ENCODE measurements at regions not wholly inside any gene's neighbourhood (a gene's known extent, or its start where the extent isn't known, plus 50 kb on each side); places are given as distances from the start of the nearest gene placed in this dataset.

DNA sequence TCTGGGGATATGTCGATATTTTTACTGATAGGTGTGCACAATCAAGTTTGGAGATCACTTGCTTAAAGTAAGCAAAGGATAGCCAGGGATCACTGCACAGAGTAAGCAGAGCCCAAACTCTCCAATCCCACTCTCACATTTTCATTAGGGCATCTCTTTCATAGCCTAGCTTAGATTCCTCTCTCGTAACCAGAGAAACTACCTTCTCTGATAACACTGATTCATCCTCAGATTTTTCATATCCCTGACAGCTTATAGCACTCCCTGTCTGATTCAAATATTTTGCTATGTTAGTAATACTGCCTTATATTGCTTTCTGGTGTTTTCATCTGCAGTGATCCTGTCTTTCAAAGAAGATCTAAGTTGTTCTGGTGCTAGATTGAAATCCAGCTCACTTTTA, 123.7 kb downstream of the CBLL2 start:
- TF ChIP-seq PTBP1 (IDR thresholded peaks at IDR 0.05; ENCODE audit: low read depth, low read length), result no peak
- TF ChIP-seq, protein P1, sequence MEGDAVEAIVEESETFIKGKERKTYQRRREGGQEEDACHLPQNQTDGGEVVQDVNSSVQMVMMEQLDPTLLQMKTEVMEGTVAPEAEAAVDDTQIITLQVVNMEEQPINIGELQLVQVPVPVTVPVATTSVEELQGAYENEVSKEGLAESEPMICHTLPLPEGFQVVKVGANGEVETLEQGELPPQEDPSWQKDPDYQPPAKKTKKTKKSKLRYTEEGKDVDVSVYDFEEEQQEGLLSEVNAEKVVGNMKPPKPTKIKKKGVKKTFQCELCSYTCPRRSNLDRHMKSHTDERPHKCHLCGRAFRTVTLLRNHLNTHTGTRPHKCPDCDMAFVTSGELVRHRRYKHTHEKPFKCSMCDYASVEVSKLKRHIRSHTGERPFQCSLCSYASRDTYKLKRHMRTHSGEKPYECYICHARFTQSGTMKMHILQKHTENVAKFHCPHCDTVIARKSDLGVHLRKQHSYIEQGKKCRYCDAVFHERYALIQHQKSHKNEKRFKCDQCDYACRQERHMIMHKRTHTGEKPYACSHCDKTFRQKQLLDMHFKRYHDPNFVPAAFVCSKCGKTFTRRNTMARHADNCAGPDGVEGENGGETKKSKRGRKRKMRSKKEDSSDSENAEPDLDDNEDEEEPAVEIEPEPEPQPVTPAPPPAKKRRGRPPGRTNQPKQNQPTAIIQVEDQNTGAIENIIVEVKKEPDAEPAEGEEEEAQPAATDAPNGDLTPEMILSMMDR (IDR thresholded peaks at IDR 0.05 in 2 of 3, conservative IDR thresholded peaks at IDR 0.05 in 1 of 3; ENCODE audit: insufficient read depth in 2 of 3, low read depth in 1 of 3, low read length in 3 of 3), result no peak
- TF ChIP-seq, protein P2, sequence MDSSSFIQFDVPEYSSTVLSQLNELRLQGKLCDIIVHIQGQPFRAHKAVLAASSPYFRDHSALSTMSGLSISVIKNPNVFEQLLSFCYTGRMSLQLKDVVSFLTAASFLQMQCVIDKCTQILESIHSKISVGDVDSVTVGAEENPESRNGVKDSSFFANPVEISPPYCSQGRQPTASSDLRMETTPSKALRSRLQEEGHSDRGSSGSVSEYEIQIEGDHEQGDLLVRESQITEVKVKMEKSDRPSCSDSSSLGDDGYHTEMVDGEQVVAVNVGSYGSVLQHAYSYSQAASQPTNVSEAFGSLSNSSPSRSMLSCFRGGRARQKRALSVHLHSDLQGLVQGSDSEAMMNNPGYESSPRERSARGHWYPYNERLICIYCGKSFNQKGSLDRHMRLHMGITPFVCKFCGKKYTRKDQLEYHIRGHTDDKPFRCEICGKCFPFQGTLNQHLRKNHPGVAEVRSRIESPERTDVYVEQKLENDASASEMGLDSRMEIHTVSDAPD (CRISPR knock-in tag; IDR thresholded peaks at IDR 0.05), result no peak
- TF ChIP-seq, protein P3, sequence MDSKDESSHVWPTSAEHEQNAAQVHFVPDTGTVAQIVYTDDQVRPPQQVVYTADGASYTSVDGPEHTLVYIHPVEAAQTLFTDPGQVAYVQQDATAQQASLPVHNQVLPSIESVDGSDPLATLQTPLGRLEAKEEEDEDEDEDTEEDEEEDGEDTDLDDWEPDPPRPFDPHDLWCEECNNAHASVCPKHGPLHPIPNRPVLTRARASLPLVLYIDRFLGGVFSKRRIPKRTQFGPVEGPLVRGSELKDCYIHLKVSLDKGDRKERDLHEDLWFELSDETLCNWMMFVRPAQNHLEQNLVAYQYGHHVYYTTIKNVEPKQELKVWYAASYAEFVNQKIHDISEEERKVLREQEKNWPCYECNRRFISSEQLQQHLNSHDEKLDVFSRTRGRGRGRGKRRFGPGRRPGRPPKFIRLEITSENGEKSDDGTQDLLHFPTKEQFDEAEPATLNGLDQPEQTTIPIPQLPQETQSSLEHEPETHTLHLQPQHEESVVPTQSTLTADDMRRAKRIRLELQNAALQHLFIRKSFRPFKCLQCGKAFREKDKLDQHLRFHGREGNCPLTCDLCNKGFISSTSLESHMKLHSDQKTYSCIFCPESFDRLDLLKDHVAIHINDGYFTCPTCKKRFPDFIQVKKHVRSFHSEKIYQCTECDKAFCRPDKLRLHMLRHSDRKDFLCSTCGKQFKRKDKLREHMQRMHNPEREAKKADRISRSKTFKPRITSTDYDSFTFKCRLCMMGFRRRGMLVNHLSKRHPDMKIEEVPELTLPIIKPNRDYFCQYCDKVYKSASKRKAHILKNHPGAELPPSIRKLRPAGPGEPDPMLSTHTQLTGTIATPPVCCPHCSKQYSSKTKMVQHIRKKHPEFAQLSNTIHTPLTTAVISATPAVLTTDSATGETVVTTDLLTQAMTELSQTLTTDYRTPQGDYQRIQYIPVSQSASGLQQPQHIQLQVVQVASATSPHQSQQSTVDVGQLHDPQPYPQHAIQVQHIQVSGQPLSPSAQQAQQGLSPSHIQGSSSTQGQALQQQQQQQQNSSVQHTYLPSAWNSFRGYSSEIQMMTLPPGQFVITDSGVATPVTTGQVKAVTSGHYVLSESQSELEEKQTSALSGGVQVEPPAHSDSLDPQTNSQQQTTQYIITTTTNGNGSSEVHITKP (IDR thresholded peaks at IDR 0.05; ENCODE audit: partially characterized antibody), result no peak
- TF ChIP-seq, protein P4, sequence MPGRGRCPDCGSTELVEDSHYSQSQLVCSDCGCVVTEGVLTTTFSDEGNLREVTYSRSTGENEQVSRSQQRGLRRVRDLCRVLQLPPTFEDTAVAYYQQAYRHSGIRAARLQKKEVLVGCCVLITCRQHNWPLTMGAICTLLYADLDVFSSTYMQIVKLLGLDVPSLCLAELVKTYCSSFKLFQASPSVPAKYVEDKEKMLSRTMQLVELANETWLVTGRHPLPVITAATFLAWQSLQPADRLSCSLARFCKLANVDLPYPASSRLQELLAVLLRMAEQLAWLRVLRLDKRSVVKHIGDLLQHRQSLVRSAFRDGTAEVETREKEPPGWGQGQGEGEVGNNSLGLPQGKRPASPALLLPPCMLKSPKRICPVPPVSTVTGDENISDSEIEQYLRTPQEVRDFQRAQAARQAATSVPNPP (IDR thresholded peaks at IDR 0.05; ENCODE audit: borderline replicate concordance, insufficient read depth, insufficient read length), result no peak
- TF ChIP-seq TFAM (CRISPR knock-in tag; conservative IDR thresholded peaks at IDR 0.05), result no peak
